Type B pancreatic cell (in vitro differentiated cells): ENCODE measurements at regions not wholly inside any gene's neighbourhood (a gene's known extent, or its start where the extent isn't known, plus 50 kb on each side); places are given as distances from the start of the nearest gene placed in this dataset.

Experiments used
- DNase-seq: peaks from one replicate; pipeline ENCODE4 v3.0.0; 2021; ENCODE audit warnings: mixed read lengths; ENCODE audit not compliant: unreplicated experiment; ENCODE audit errors: extremely low spot score
- H3K27ac Mint-ChIP-seq: 2 replicates; pipeline ENCODE4 v1.8.0; 2021; ENCODE audit warnings: mild to moderate bottlenecking, mixed read lengths
- H3K27me3 Mint-ChIP-seq: 2 replicates; pipeline ENCODE4 v1.8.0; 2021; ENCODE audit warnings: mixed read lengths
- H3K36me3 Mint-ChIP-seq: 2 replicates; pipeline ENCODE4 v1.8.0; 2021; ENCODE audit warnings: mixed read lengths
- H3K4me1 Mint-ChIP-seq: one replicate; pipeline ENCODE4 v1.8.0; 2021; ENCODE audit warnings: mixed read lengths; ENCODE audit not compliant: unreplicated experiment
- H3K4me3 Mint-ChIP-seq: 2 replicates; pipeline ENCODE4 v1.8.0; 2021; ENCODE audit warnings: mild to moderate bottlenecking, mixed read lengths
- H3K9me3 Mint-ChIP-seq: 2 replicates; pipeline ENCODE4 v1.8.0; 2021; ENCODE audit warnings: mixed read lengths
- CTCF ChIP-seq: fragments of 200-600 bp; sonication (generic); conservative IDR thresholded peaks from 2 replicates; pipeline ENCODE4 v1.5.0; 2021; ENCODE audit warnings: antibody characterized with exemption, mild to moderate bottlenecking

- Mint-ChIP-seq H3K4me3 (no peak overlapping the region), H3K36me3 (no peaks in the 10 kb centered on the region), H3K9me3 (peaks cover 10% of the 10 kb centered on the region), H3K4me1 (no peaks in the 10 kb centered on the region), H3K27me3 (no peaks in the 10 kb centered on the region), H3K27ac (no peak overlapping the region)
- no peak for DNase-seq
- no peak for TF ChIP-seq CTCF
Observed at GRCh38 chrX:142149919-142150318, 55.2 kb downstream of the MAGEC2 start.

- Mint-ChIP-seq H3K27me3 (no peaks in the 10 kb centered on the region), H3K36me3 (no peaks in the 10 kb centered on the region), H3K4me1 (no peaks in the 10 kb centered on the region), H3K9me3 (no peaks in the 10 kb centered on the region), H3K4me3 (no peak overlapping the region), H3K27ac (no peak overlapping the region)
- no peak for TF ChIP-seq CTCF
- DNase-seq, result no peak
Observed at GRCh38 chrX:142134533-142134932, 70.6 kb downstream of the MAGEC2 start.

GRCh38 chrX:142096253-142096652, 108.8 kb downstream of the MAGEC2 start:
- no peak for TF ChIP-seq CTCF
- Mint-ChIP-seq H3K4me1 (no peaks in the 10 kb centered on the region), H3K4me3 (no peak overlapping the region), H3K27me3 (no peaks in the 10 kb centered on the region), H3K36me3 (no peaks in the 10 kb centered on the region), H3K9me3 (no peaks in the 10 kb centered on the region), H3K27ac (no peak overlapping the region)
- DNase-seq, result no peak

GRCh38 chrX:142095651-142096245, 109.3 kb downstream of the MAGEC2 start:
- H3K4me3 Mint-ChIP-seq, result no peak overlapping the region
- H3K36me3 Mint-ChIP-seq, result no peaks in the 10 kb centered on the region
- H3K4me1 Mint-ChIP-seq, result no peaks in the 10 kb centered on the region
- no peak overlapping the region for H3K27ac Mint-ChIP-seq
- TF ChIP-seq CTCF, result no peak
- no peaks in the 10 kb centered on the region for H3K9me3 Mint-ChIP-seq
- no peak for DNase-seq
- no peaks in the 10 kb centered on the region for H3K27me3 Mint-ChIP-seq

GRCh38 chrX:142089193-142089592, 115.9 kb downstream of the MAGEC2 start:
- peak; percentile 61 for TF ChIP-seq CTCF
- H3K27ac Mint-ChIP-seq, result no peak overlapping the region
- H3K9me3 Mint-ChIP-seq, result no peaks in the 10 kb centered on the region
- no peak overlapping the region for H3K4me3 Mint-ChIP-seq
- H3K4me1 Mint-ChIP-seq, result no peaks in the 10 kb centered on the region
- no peaks in the 10 kb centered on the region for H3K36me3 Mint-ChIP-seq
- no peak for DNase-seq
- H3K27me3 Mint-ChIP-seq, result no peaks in the 10 kb centered on the region

GRCh38 chrX:142084611-142085010, 120.5 kb downstream of the MAGEC2 start:
- Mint-ChIP-seq H3K4me3 (no peak overlapping the region), H3K27me3 (no peaks in the 10 kb centered on the region)
- no peak for TF ChIP-seq CTCF

More at GRCh38 chrX:142084611-142085010, 120.5 kb downstream of the MAGEC2 start:
- Mint-ChIP-seq H3K9me3 (peaks cover 5% of the 10 kb centered on the region), H3K4me1 (no peaks in the 10 kb centered on the region), H3K27ac (no peak overlapping the region), H3K36me3 (no peaks in the 10 kb centered on the region)
- no peak for DNase-seq
